Glomerular visceral epithelial cell (primary cell): ENCODE measurements at regions not wholly inside any gene's neighbourhood (a gene's known extent, or its start where the extent isn't known, plus 50 kb on each side); places are given as distances from the start of the nearest gene placed in this dataset.
"Not testable (repeated sequence)": the region's sequence is repeated elsewhere in the genome, so short reads cannot be mapped to it uniquely, and the experiment has no call there.

Experiments used
- DNase-seq: peaks from one replicate; pipeline ENCODE4 v3.0.0-alpha.2; 2016; ENCODE audit errors: extremely low spot score

DNA sequence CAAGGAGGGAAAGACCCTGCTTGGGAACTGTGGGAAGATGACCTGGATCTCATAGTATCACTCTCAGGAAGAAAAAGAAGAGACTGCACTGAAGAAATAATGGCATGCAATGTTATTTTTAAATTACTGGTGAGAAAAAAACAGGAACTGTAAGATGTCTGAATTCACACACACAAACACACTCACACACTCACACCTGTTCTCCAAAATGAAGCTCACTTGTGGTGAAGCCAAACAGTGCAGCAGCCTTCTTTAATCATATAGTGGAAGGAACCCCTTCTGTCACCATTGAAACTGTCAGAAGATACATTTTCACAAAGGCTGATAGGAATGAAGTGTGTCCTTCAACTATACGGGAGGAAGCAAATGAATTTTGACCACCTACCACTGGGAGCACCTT is 156.5 kb upstream of the GHITM start:
- no peak for DNase-seq

- DNase-seq, result peak; percentile 42
These were observed 155.6 kb upstream of the GHITM start for GRCh38 chr10:83983578-83984255.

GRCh38 chr10:83984256-83984640 is 155.1 kb upstream of the GHITM start:
- no peak for DNase-seq

GRCh38 chr10:83986800-83987199 is 152.5 kb upstream of the GHITM start:
- DNase-seq, result no peak

DNA sequence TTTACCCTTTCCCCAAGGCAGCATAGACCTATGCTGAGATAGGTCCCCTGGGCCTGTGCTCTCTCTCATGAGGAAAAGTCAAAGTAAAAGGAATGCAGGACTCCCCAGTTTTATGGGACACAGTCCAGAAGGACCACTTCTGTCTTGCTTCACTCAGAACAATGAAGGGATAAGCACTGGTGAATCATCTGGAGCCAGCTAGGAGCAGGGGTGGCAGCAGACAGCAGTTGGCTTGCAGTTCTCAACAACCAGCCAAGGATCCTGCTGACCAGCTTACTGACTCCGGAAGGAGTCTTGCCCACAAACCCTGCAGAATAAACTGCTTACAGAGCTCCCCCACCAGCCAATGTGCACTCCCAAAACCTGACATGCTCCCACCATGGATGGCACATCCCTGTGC is 152.1 kb upstream of the GHITM start:
- no peak for DNase-seq

- no peak for DNase-seq
These were observed 150.9 kb upstream of the GHITM start for GRCh38 chr10:83988435-83988834.

GRCh38 chr10:83990126-83990525 is 149.2 kb upstream of the GHITM start:
- DNase-seq, result no peak

DNA sequence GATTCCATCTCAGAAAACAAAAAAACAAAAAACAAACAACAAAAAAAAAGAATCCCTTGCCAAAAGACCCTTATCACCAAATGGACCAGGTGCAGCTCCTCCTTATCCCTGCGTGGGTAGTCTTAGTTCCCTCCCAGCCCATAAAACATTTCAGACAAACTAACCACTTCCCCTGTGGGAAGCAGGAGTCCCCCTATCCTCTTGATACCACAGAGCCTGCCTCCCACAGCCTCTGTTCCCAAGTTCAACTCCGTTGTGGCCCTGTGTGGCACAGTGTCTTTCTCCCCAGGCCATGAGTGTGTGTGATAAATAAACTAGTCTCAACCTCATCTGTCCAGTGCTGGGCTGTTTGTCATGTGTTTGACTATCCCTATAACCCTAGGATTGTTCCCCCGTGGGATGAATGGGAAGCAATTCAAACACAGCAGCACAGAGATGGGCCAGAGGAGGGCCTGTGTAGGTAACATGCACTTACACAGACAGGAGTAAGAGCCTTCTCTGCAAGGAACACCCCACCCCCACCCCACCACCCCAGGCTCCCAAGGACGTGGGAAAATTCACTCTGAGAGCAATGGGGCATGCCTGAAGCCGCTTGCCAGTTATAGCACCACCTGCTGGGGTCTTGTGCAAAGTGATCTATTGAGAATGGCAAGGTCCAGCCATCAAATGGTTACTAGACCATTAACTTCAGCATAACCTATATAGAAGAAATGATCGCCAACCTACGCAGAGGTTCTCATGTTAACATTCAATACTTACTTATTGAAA is 147.1 kb upstream of the GHITM start:
- peak; percentile 13 for DNase-seq

- no peak for DNase-seq
These were observed 145.0 kb upstream of the GHITM start for GRCh38 chr10:83994325-83994724.

- DNase-seq, result no peak
These were observed 143.5 kb upstream of the GHITM start for GRCh38 chr10:83995738-83996331.

DNA sequence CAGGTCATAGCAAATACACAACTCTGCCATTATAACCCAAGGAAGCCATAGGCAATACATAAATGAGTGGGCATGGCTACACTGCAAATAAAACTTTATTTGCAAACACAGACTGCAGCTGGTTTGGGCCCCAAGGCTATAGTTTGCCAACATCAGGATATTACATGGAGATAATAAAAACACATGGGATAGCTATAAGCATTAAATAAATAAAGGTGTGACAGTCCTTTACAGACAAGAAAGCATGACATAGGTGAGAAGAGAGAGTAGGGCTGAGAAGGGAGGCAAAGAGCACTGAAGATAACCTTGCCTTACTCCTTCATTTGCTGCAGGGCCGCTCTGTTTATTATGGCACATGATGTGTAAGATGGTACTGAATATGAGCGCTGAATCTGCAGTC is 135.1 kb upstream of the GHITM start:
- no peak for DNase-seq

DNA sequence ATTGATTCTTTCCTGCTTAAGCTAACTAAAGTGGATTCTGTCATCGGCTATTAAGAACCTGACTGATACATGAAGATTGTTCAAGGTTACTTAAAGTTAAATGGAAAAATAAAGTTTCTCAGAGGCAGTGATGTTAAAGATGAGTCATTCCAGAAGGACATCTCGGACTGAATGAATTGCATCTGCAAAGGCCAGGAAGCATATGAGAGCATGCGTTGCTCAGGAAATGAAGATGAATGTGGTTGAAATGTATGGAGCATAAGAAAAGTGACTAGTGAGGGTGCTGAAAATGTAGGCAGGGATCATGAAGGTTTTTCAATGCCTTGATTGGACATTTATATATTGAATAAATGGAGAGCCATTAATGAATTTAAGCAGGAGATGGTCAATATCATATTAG is 133.9 kb upstream of the GHITM start:
- no peak for DNase-seq

- no peak for DNase-seq
These were observed 131.8 kb upstream of the GHITM start for GRCh38 chr10:84007482-84007881.

GRCh38 chr10:84008878-84009277 is 130.4 kb upstream of the GHITM start:
- no peak for DNase-seq

- no peak for DNase-seq
These were observed 126.9 kb upstream of the GHITM start for GRCh38 chr10:84012431-84012830.

DNA sequence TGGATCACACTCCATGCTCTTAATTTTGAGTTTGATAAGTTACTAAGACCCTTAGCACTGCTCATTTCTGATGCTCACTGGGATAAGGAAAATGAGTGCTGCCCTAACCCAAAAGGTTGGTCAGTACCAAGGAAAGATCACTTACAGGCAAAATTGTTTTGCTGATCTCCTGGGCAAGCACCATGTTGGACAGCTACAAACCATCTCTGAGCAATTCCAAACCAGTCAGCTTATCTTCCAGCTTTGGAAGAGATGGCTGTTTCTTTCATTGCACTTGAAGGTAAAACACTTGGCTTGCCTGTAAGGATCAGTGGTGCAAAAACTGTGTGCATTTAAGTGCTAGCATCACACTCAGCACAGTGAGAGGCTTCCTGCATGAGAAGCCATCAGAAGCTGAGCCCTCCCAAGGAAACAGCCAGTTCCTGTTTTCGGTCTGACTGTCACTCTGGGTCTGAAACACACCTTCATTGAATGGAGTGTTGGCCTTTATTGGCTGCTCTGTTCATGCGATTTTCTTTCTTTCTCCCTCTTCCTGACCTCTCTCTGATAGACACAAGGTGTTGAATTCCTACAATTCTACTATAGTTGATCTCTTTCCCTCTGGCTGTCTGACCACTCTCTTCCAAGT is 126.4 kb upstream of the GHITM start:
- DNase-seq, result no peak

GRCh38 chr10:84015877-84016595 is 123.3 kb upstream of the GHITM start:
- DNase-seq, result no peak

- DNase-seq, result no peak
These were observed 120.5 kb upstream of the GHITM start for GRCh38 chr10:84018826-84019225.

DNA sequence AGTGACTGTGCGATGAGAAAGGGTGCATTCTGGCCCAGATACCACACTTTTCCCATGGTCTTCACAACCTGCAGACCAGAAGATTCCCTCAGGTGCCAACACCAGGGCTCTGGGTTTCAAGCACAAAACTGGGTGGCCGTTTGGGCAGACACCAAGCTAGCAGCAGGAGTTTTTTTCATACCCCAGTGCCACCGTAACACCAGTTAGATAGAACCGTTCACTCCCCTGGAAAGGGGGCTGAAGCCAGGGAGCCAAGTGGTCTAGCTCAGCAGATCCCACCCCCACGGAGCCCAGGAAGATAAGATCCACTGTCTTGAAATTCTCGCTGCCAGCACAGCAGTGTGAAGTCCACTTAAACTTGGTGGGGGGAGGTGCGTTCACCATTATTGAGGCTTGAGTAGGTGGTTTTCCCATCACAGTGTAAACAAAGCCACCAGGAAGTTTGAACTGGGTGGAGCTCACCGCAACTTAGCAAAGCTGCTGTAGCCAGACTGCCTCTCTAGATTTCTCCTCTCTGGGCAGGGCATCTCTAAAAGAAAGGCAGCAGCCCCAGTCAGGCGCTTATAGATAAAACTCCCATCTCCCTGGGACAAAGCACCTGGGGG is 119.4 kb upstream of the GHITM start:
- DNase-seq, result not testable (repeated sequence)

- DNase-seq, result peak; percentile 8
These were observed 112.5 kb upstream of the GHITM start for GRCh38 chr10:84026821-84027257.

- DNase-seq, result no peak
These were observed 109.5 kb upstream of the GHITM start for GRCh38 chr10:84029840-84030239.

DNA sequence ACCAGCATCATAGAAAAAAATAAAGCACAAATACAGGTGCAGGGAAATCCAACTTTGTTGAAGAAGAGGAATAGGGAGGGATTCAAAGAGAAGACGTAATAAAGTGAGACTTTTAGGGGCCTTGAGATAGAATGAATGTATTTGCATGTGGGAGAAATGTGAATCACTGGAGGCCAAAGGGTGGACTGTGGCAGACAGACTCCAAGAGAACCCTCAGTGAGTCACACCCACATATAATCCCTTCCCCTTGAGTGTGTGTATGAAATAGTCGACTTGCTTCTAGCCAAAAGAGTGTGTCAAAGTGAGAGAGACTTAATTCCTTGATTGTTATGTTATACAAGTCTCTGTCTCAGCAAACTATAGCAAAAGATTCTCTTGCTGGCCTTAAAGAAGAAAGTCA is 101.3 kb upstream of the GHITM start:
- DNase-seq, result no peak
